ENCODE measurements at regions not wholly inside any gene's neighbourhood (a gene's known extent, or its start where the extent isn't known, plus 50 kb on each side); places are given as distances from the start of the nearest gene placed in this dataset.

GRCh38 chr22:48488149-48488551 is 1339.5 kb downstream of the BRD1 start:
- peaks cover 13% of the 10 kb centered on the region; the same call in 1 of the 2 replicates for H3K27me3 ChIP-seq (ENCODE audit: low read length)
- H2AFZ ChIP-seq (ENCODE audit: low read length), result no peak overlapping the region
- H3K9ac ChIP-seq (ENCODE audit: low read length), result no peak overlapping the region
- H3K27ac ChIP-seq (ENCODE audit: low read length), result no peak overlapping the region
- no peaks in the 10 kb centered on the region for H3K9me3 ChIP-seq (ENCODE audit: low read length)
- no peaks in the 10 kb centered on the region for H3K36me3 ChIP-seq (ENCODE audit: low read depth, low read length)
- ChIA-PET POLR2A (ENCODE audit: unreplicated experiment) (no interaction called here), CTCF (no interaction called here)
- ATAC-seq (no peak), DNase-seq (no peak)
- no peaks in the 10 kb centered on the region for H3K79me2 ChIP-seq (ENCODE audit: low read length)
- TF ChIP-seq EZH2phosphoT487 (IDR thresholded peaks at IDR 0.05; ENCODE audit: borderline replicate concordance, low read length), result no peak
- TF ChIP-seq EZH2 (IDR thresholded peaks at IDR 0.05; ENCODE audit: low read length, unreplicated experiment), result no peak
- no peak overlapping the region for H3K4me3 ChIP-seq (ENCODE audit: low read length)
- no TSS peak for BruUV-seq (replicated peaks)
- no peaks in the 10 kb centered on the region for H4K20me1 ChIP-seq (ENCODE audit: low read length)
- no peaks in the 10 kb centered on the region for H3F3A ChIP-seq (ENCODE audit: low read length, unreplicated experiment)
- H3K9me2 ChIP-seq (replicated peaks; ENCODE audit: low read length), result no peaks in the 10 kb centered on the region
- no peaks in the 10 kb centered on the region for H3K4me1 ChIP-seq (ENCODE audit: insufficient read depth, low read length)
- no peak overlapping the region for H3K4me2 ChIP-seq (ENCODE audit: low read length)
- intact Hi-C loops (cut with micrococcal nuclease), result no loop called here

- TF ChIP-seq EZH2 (IDR thresholded peaks at IDR 0.05; ENCODE audit: low read length, unreplicated experiment) (no peak), EZH2phosphoT487 (IDR thresholded peaks at IDR 0.05; ENCODE audit: borderline replicate concordance, low read length) (no peak)
- TF ChIP-seq, protein P1, sequence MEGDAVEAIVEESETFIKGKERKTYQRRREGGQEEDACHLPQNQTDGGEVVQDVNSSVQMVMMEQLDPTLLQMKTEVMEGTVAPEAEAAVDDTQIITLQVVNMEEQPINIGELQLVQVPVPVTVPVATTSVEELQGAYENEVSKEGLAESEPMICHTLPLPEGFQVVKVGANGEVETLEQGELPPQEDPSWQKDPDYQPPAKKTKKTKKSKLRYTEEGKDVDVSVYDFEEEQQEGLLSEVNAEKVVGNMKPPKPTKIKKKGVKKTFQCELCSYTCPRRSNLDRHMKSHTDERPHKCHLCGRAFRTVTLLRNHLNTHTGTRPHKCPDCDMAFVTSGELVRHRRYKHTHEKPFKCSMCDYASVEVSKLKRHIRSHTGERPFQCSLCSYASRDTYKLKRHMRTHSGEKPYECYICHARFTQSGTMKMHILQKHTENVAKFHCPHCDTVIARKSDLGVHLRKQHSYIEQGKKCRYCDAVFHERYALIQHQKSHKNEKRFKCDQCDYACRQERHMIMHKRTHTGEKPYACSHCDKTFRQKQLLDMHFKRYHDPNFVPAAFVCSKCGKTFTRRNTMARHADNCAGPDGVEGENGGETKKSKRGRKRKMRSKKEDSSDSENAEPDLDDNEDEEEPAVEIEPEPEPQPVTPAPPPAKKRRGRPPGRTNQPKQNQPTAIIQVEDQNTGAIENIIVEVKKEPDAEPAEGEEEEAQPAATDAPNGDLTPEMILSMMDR (conservative IDR thresholded peaks at IDR 0.05; ENCODE audit: low read depth, low read length), result no peak
- intact Hi-C loops (cut with micrococcal nuclease), result no loop called here
- BruUV-seq (replicated peaks), result no TSS peak
- no peak overlapping the region for H3K4me2 ChIP-seq (ENCODE audit: low read length)
- no peak overlapping the region for H3K9ac ChIP-seq (ENCODE audit: low read length)
- no peak for ATAC-seq
- no peaks in the 10 kb centered on the region for H3K9me2 ChIP-seq (replicated peaks; ENCODE audit: low read length)
- H3K27me3 ChIP-seq (ENCODE audit: low read length), result peaks cover 13% of the 10 kb centered on the region; the same call in 1 of the 2 replicates
- H3F3A ChIP-seq (ENCODE audit: low read length, unreplicated experiment), result no peaks in the 10 kb centered on the region
- POLR2A ChIA-PET (ENCODE audit: unreplicated experiment), result no interaction called here
- H2AFZ ChIP-seq (ENCODE audit: low read length), result no peak overlapping the region
- no peak overlapping the region for H3K4me3 ChIP-seq (ENCODE audit: low read length)
- no peaks in the 10 kb centered on the region for H3K79me2 ChIP-seq (ENCODE audit: low read length)
- H3K36me3 ChIP-seq (ENCODE audit: low read depth, low read length), result no peaks in the 10 kb centered on the region
- CTCF ChIA-PET, result no interaction called here
- no peaks in the 10 kb centered on the region for H4K20me1 ChIP-seq (ENCODE audit: low read length)
- no peaks in the 10 kb centered on the region for H3K4me1 ChIP-seq (ENCODE audit: insufficient read depth, low read length)
- no peak overlapping the region for H3K27ac ChIP-seq (ENCODE audit: low read length)
- H3K9me3 ChIP-seq (ENCODE audit: low read length), result no peaks in the 10 kb centered on the region
- DNase-seq, result no peak
These were observed 1341.1 kb downstream of the BRD1 start for GRCh38 chr22:48486558-48486957.

- Histone ChIP-seq H3K27me3 (ENCODE audit: low read length) (peaks cover 11% of the 10 kb centered on the region; the same call in 1 of the 2 replicates), H3K36me3 (ENCODE audit: low read depth, low read length) (no peaks in the 10 kb centered on the region), H3K9me2 (replicated peaks; ENCODE audit: low read length) (no peaks in the 10 kb centered on the region), H3K9me3 (ENCODE audit: low read length) (no peaks in the 10 kb centered on the region), H3K79me2 (ENCODE audit: low read length) (no peaks in the 10 kb centered on the region), H3F3A (ENCODE audit: low read length, unreplicated experiment) (no peaks in the 10 kb centered on the region), H4K20me1 (ENCODE audit: low read length) (no peaks in the 10 kb centered on the region), H3K9ac (ENCODE audit: low read length) (no peak overlapping the region), H3K4me3 (ENCODE audit: low read length) (no peak overlapping the region), H2AFZ (ENCODE audit: low read length) (no peak overlapping the region), H3K4me1 (ENCODE audit: insufficient read depth, low read length) (no peaks in the 10 kb centered on the region), H3K4me2 (ENCODE audit: low read length) (no peak overlapping the region), H3K27ac (ENCODE audit: low read length) (no peak overlapping the region)
- intact Hi-C loops (cut with micrococcal nuclease), result no loop called here
- BruUV-seq (replicated peaks), result no TSS peak
- TF ChIP-seq EZH2phosphoT487 (IDR thresholded peaks at IDR 0.05; ENCODE audit: borderline replicate concordance, low read length), result no peak
- TF ChIP-seq, protein P1 (conservative IDR thresholded peaks at IDR 0.05; ENCODE audit: low read depth, low read length), result no peak
- no peak for TF ChIP-seq EZH2 (IDR thresholded peaks at IDR 0.05; ENCODE audit: low read length, unreplicated experiment)
- POLR2A ChIA-PET (ENCODE audit: unreplicated experiment), result no interaction called here
- ATAC-seq (no peak), DNase-seq (no peak)
- CTCF ChIA-PET, result no interaction called here
These were observed 1341.5 kb downstream of the BRD1 start for GRCh38 chr22:48486134-48486532.

Measured in PC-3 (cell line).